ENCODE measurements at regions not wholly inside any gene's neighbourhood (a gene's known extent, or its start where the extent isn't known, plus 50 kb on each side); places are given as distances from the start of the nearest gene placed in this dataset.
A peak's percentile ranks its signal among the peaks of the same experiment; 100 is the strongest.
"Not testable (repeated sequence)": the region's sequence is repeated elsewhere in the genome, so short reads cannot be mapped to it uniquely, and the experiment has no call there.

GRCh38 chr17:64780096-64781013, 118.2 kb upstream of the SMURF2 start:
- WGBS (ENCODE audit: insufficient coverage) = 3% methylated on average over 50 of the region's 69 CpGs
- no peaks in the 10 kb centered on the region for H3K9me3 ChIP-seq (ENCODE audit: control extremely low read depth in 1 of 5, control insufficient read depth in 4 of 5, insufficient read depth in 2 of 5, low read depth in 1 of 5, low read length in 4 of 5)
- H3K36me3 ChIP-seq (ENCODE audit: control insufficient read depth in 4 of 4, insufficient read depth in 4 of 4, low read length in 3 of 4) = peaks cover 2 to 18% (median 8%) of the 10 kb centered on the region in 4 experiments
- POLR2A ChIA-PET = no interaction called here
- peaks cover 0 to 31% (median 6%) of the 10 kb centered on the region in 5 experiments for H3K27me3 ChIP-seq (replicated peaks in 2 of 5; ENCODE audit: control insufficient read depth in 4 of 5, insufficient read depth in 5 of 5, low read length in 4 of 5)
- H3K27ac ChIP-seq (ENCODE audit: insufficient read depth in 1 of 2, low read depth in 1 of 2, low read length in 2 of 2, poor library complexity in 1 of 2, severe bottlenecking in 2 of 2) = no peak overlapping the region
- H3K4me3 ChIP-seq (ENCODE audit: control insufficient read depth in 1 of 7, extremely low read depth in 1 of 7, insufficient read depth in 4 of 7, low read depth in 2 of 7, low read length in 6 of 7) = peak overlapping the region in 6 of 7 experiments; percentile 15 to 68 (median 52)
- DNase-seq = peak in 2 of 3 donors; percentile 52 to 61
- H3K4me1 ChIP-seq (ENCODE audit: control extremely low read depth in 1 of 4, control insufficient read depth in 4 of 4, insufficient read depth in 4 of 4, low read length in 3 of 4) = peaks cover 3 to 67% (median 55%) of the 10 kb centered on the region in 4 experiments
- CTCF ChIA-PET = interaction anchor here (1.3 kb wide), 1 partner anchor 41 kb away, joined by 3 read pairs; no protein-coding TSS in a partner anchor

DNA sequence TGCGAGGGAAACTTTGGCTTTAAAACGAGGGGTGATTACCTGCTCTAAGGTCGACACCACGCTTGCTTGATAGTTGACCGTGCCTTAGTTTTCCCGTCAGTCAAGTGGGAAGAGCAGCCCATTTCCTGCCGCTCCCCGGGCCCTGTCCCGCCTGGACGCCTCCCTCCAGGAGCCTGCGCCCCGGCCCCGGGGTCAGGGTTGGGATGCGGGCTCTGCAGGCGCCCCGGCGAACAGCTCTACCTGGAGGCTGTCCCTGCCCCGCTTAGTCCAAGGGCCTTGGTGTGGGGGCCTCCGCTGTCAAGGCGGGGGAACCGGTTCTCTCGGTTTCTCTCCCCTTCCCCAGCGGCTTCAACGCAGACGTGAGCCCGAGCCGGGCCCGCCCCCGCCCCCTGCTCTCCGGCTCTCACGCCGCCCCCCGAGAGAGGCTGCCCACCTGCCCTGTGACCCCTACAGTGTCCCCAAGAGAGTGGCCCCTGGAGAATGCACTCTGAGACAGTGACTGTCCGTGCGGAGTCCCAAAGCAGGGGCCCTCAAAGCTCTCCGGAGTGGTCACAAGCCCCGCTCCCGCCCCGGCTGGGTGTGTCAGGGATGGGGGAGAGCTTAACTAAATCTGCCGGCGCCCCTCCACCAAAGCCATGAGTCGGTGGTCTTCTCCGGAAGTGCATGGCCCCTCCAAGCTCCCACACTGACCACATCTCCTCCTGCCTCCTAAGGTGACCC, 117.4 kb upstream of the SMURF2 start:
- Histone ChIP-seq H3K27ac (ENCODE audit: insufficient read depth in 1 of 2, low read depth in 1 of 2, low read length in 2 of 2, poor library complexity in 1 of 2, severe bottlenecking in 2 of 2) (no peak overlapping the region), H3K4me1 (ENCODE audit: control extremely low read depth in 1 of 4, control insufficient read depth in 4 of 4, insufficient read depth in 4 of 4, low read length in 3 of 4) (peaks cover 3 to 67% (median 55%) of the 10 kb centered on the region in 4 experiments), H3K9me3 (ENCODE audit: control extremely low read depth in 1 of 5, control insufficient read depth in 4 of 5, insufficient read depth in 2 of 5, low read depth in 1 of 5, low read length in 4 of 5) (no peaks in the 10 kb centered on the region), H3K36me3 (ENCODE audit: control insufficient read depth in 4 of 4, insufficient read depth in 4 of 4, low read length in 3 of 4) (peaks cover 0 to 11% (median 4%) of the 10 kb centered on the region in 4 experiments), H3K4me3 (ENCODE audit: control insufficient read depth in 1 of 7, extremely low read depth in 1 of 7, insufficient read depth in 4 of 7, low read depth in 2 of 7, low read length in 6 of 7) (peak overlapping the region in 4 of 7 experiments; percentile 11 to 62 (median 56)), H3K27me3 (replicated peaks in 2 of 5; ENCODE audit: control insufficient read depth in 4 of 5, insufficient read depth in 5 of 5, low read length in 4 of 5) (peaks cover 0 to 31% (median 6%) of the 10 kb centered on the region in 5 experiments)
- WGBS (ENCODE audit: insufficient coverage) = 18% methylated on average over 40 of the region's 43 CpGs
- DNase-seq = no peak
- ChIA-PET POLR2A (no interaction called here), CTCF (no interaction called here)

GRCh38 chr17:64779098-64779375, 116.9 kb upstream of the SMURF2 start:
- H3K36me3 ChIP-seq (ENCODE audit: control insufficient read depth in 4 of 4, insufficient read depth in 4 of 4, low read length in 3 of 4); CTCF ChIA-PET; POLR2A ChIA-PET; DNase-seq; H3K9me3 ChIP-seq (ENCODE audit: control extremely low read depth in 1 of 5, control insufficient read depth in 4 of 5, insufficient read depth in 2 of 5, low read depth in 1 of 5, low read length in 4 of 5); H3K27ac ChIP-seq (ENCODE audit: insufficient read depth in 1 of 2, low read depth in 1 of 2, low read length in 2 of 2, poor library complexity in 1 of 2, severe bottlenecking in 2 of 2): not testable (repeated sequence)
- Histone ChIP-seq H3K4me3 (ENCODE audit: control insufficient read depth in 1 of 7, extremely low read depth in 1 of 7, insufficient read depth in 4 of 7, low read depth in 2 of 7, low read length in 6 of 7) (peak overlapping the region in 5 of 7 experiments; percentile 11 to 61 (median 25)), H3K27me3 (replicated peaks in 2 of 5; ENCODE audit: control insufficient read depth in 4 of 5, insufficient read depth in 5 of 5, low read length in 4 of 5) (peaks cover 0 to 31% (median 6%) of the 10 kb centered on the region in 5 experiments), H3K4me1 (ENCODE audit: control extremely low read depth in 1 of 4, control insufficient read depth in 4 of 4, insufficient read depth in 4 of 4, low read length in 3 of 4) (peaks cover 3 to 67% (median 55%) of the 10 kb centered on the region in 4 experiments)
- 4% methylated on average over 9 of the region's 13 CpGs for WGBS (ENCODE audit: insufficient coverage)

- peak overlapping the region in 5 of 7 experiments; percentile 25 to 61 (median 53) for H3K4me3 ChIP-seq (ENCODE audit: control insufficient read depth in 1 of 7, extremely low read depth in 1 of 7, insufficient read depth in 4 of 7, low read depth in 2 of 7, low read length in 6 of 7)
- CTCF ChIA-PET = interaction anchor here (1.5 kb wide), 1 partner anchor 15 kb away, joined by 6 read pairs; no protein-coding TSS in a partner anchor
- peaks cover 0 to 31% (median 6%) of the 10 kb centered on the region in 5 experiments for H3K27me3 ChIP-seq (replicated peaks in 2 of 5; ENCODE audit: control insufficient read depth in 4 of 5, insufficient read depth in 5 of 5, low read length in 4 of 5)
- H3K36me3 ChIP-seq (ENCODE audit: control insufficient read depth in 4 of 4, insufficient read depth in 4 of 4, low read length in 3 of 4) = peaks cover 0 to 4% (median 1%) of the 10 kb centered on the region in 4 experiments
- peak in 2 of 3 donors; percentile 42 to 57 for DNase-seq
- H3K27ac ChIP-seq (ENCODE audit: insufficient read depth in 1 of 2, low read depth in 1 of 2, low read length in 2 of 2, poor library complexity in 1 of 2, severe bottlenecking in 2 of 2) = no peak overlapping the region
- H3K9me3 ChIP-seq (ENCODE audit: control extremely low read depth in 1 of 5, control insufficient read depth in 4 of 5, insufficient read depth in 2 of 5, low read depth in 1 of 5, low read length in 4 of 5) = no peaks in the 10 kb centered on the region
- POLR2A ChIA-PET = interaction anchor here (1.0 kb wide), 1 partner anchor 181 kb away, joined by 3 read pairs; no protein-coding TSS in a partner anchor
- peaks cover 3 to 70% (median 55%) of the 10 kb centered on the region in 4 experiments for H3K4me1 ChIP-seq (ENCODE audit: control extremely low read depth in 1 of 4, control insufficient read depth in 4 of 4, insufficient read depth in 4 of 4, low read length in 3 of 4)
- WGBS (ENCODE audit: insufficient coverage) = 3% methylated on average over 103 of the region's 107 CpGs
Observed at GRCh38 chr17:64778240-64779097, 116.4 kb upstream of the SMURF2 start.

- Histone ChIP-seq H3K27ac (ENCODE audit: insufficient read depth in 1 of 2, low read depth in 1 of 2, low read length in 2 of 2, poor library complexity in 1 of 2, severe bottlenecking in 2 of 2) (no peak overlapping the region), H3K4me3 (ENCODE audit: control insufficient read depth in 1 of 7, extremely low read depth in 1 of 7, insufficient read depth in 4 of 7, low read depth in 2 of 7, low read length in 6 of 7) (peak overlapping the region in 6 of 7 experiments; percentile 7 to 61 (median 47)), H3K9me3 (ENCODE audit: control extremely low read depth in 1 of 5, control insufficient read depth in 4 of 5, insufficient read depth in 2 of 5, low read depth in 1 of 5, low read length in 4 of 5) (no peaks in the 10 kb centered on the region), H3K27me3 (replicated peaks in 2 of 5; ENCODE audit: control insufficient read depth in 4 of 5, insufficient read depth in 5 of 5, low read length in 4 of 5) (peaks cover 0 to 31% (median 6%) of the 10 kb centered on the region in 5 experiments), H3K4me1 (ENCODE audit: control extremely low read depth in 1 of 4, control insufficient read depth in 4 of 4, insufficient read depth in 4 of 4, low read length in 3 of 4) (peaks cover 3 to 68% (median 55%) of the 10 kb centered on the region in 4 experiments), H3K36me3 (ENCODE audit: control insufficient read depth in 4 of 4, insufficient read depth in 4 of 4, low read length in 3 of 4) (no peaks in the 10 kb centered on the region)
- peak in 2 of 3 donors; percentile 47 to 63 for DNase-seq
- ChIA-PET CTCF (interaction anchor here (0.7 to 1.5 kb wide), 3 partner anchors 16 to 164 kb away, joined by 3 to 6 read pairs (median 4); no protein-coding TSS in a partner anchor), POLR2A (interaction anchor here (1.0 kb wide), 1 partner anchor 182 kb away, joined by 3 read pairs; no protein-coding TSS in a partner anchor)
- WGBS (ENCODE audit: insufficient coverage) = 3% methylated on average over 14 of the region's 21 CpGs
Observed at GRCh38 chr17:64777415-64778239, 115.5 kb upstream of the SMURF2 start.

Data from common myeloid progenitor, CD34-positive (primary cell).